ENCODE measurements at regions not wholly inside any gene's neighbourhood (a gene's known extent, or its start where the extent isn't known, plus 50 kb on each side); places are given as distances from the start of the nearest gene placed in this dataset.
"Not testable (repeated sequence)": the region's sequence is repeated elsewhere in the genome, so short reads cannot be mapped to it uniquely, and the experiment has no call there.

DNA sequence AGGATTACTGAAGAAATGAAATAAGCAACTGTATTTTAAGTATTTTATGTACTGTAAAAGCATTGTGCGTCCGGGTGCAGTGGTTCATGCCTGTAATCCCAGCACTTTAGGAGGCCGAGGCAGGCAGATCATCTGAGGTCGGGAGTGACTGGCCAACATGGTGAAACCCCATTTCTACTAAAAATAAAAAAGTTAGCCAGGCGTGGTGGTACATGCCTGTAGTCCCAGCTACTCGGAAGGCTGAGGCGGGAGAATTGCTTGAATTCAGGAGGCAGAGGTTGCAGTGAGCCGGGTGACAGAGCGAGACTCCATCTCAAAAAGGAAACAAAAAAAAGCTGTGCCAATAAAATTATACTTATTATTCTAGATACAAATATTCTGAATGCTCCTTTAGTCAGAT lies 215.4 kb upstream of the DMRT1 start:
- not testable (repeated sequence) for TF ChIP-seq POLR2A (IDR thresholded peaks at IDR 0.05)
- TF ChIP-seq, protein P1, sequence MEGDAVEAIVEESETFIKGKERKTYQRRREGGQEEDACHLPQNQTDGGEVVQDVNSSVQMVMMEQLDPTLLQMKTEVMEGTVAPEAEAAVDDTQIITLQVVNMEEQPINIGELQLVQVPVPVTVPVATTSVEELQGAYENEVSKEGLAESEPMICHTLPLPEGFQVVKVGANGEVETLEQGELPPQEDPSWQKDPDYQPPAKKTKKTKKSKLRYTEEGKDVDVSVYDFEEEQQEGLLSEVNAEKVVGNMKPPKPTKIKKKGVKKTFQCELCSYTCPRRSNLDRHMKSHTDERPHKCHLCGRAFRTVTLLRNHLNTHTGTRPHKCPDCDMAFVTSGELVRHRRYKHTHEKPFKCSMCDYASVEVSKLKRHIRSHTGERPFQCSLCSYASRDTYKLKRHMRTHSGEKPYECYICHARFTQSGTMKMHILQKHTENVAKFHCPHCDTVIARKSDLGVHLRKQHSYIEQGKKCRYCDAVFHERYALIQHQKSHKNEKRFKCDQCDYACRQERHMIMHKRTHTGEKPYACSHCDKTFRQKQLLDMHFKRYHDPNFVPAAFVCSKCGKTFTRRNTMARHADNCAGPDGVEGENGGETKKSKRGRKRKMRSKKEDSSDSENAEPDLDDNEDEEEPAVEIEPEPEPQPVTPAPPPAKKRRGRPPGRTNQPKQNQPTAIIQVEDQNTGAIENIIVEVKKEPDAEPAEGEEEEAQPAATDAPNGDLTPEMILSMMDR (IDR thresholded peaks at IDR 0.05): not testable (repeated sequence)
